HEK293 (cell line): ENCODE measurements at regions not wholly inside any gene's neighbourhood (a gene's known extent, or its start where the extent isn't known, plus 50 kb on each side); places are given as distances from the start of the nearest gene placed in this dataset.

Experiments
- CTCF ChIA-PET: fragments of 350-600 bp; formaldehyde crosslinking; extraction: SDS; loops from one replicate; lab custom pipeline; 2021; ENCODE audit warnings: antibody characterized with exemption; lab: Yijun Ruan, JAX
- POLR2A ChIA-PET: fragments of 300-600 bp; formaldehyde crosslinking; extraction: SDS; loops from one replicate; lab custom pipeline; 2020; ENCODE audit warnings: antibody characterized with exemption, inconsistent platforms; lab: Yijun Ruan, JAX
- H3K27ac ChIP-seq: fragments of 200-500 bp; sonication (Bioruptor generic); 2 replicates; pipeline ENCODE4 v1.5.1; 2014; ENCODE audit warnings: low read depth, low read length, control low read depth, inconsistent platforms; ENCODE audit errors: extremely low read depth
- H3K36me3 ChIP-seq, 2 experiments: fragments of 200-500 bp in 1 of 2; sonication (Bioruptor generic) in 1 of 2; 1 replicate in 1 of 2; 2 replicates in 1 of 2; pipeline ENCODE4 v1.5.1; 2014 to 2017; ENCODE audit warnings: inconsistent platforms in 2 of 2, low read length in 2 of 2; ENCODE audit not compliant: control insufficient read depth in 2 of 2, insufficient read depth in 1 of 2
- H3K4me1 ChIP-seq: fragments of 200-500 bp; sonication (Bioruptor generic); 2 replicates; pipeline ENCODE4 v1.5.1; 2014; ENCODE audit warnings: mild to moderate bottlenecking, low read length, inconsistent platforms; ENCODE audit not compliant: control insufficient read depth, insufficient read depth
- H3K4me3 ChIP-seq: 2 replicates; pipeline ENCODE4 v1.5.1; 2011; ENCODE audit warnings: low read depth, mild to moderate bottlenecking, control low read depth, low read length, moderate library complexity
- H3K9me3 ChIP-seq: fragments of 200-500 bp; sonication (Bioruptor generic); 2 replicates; pipeline ENCODE4 v1.5.1; 2014; ENCODE audit warnings: low read depth, low read length, inconsistent platforms; ENCODE audit not compliant: control insufficient read depth, insufficient read depth
- BCL6B ChIP-seq: fragments of 450-650 bp; formaldehyde crosslinking; IDR thresholded peaks from 2 replicates; pipeline ENCODE4 v1.5.1; 2017; ENCODE audit warnings: missing biosample characterization, missing genetic modification characterization
- KLF10 ChIP-seq: fragments of 450-650 bp; IDR thresholded peaks from 2 replicates; pipeline ENCODE4 v1.5.1; 2018; ENCODE audit warnings: missing biosample characterization, mild to moderate bottlenecking, missing genetic modification characterization
- PRDM2 ChIP-seq: fragments of 450-650 bp; formaldehyde crosslinking; IDR thresholded peaks from 2 replicates; pipeline ENCODE4 v1.5.1; 2016; ENCODE audit warnings: missing biosample characterization, missing genetic modification characterization, borderline replicate concordance
- SETDB1 ChIP-seq: IDR thresholded peaks from one replicate; pipeline ENCODE4 v1.6.1; 2017; ENCODE audit warnings: mild to moderate bottlenecking, low read length, moderate library complexity, mixed read lengths; ENCODE audit not compliant: insufficient read length
- SP3 ChIP-seq: fragments of 450-650 bp; formaldehyde crosslinking; IDR thresholded peaks from 2 replicates; pipeline ENCODE4 v1.5.1; 2016; ENCODE audit warnings: missing biosample characterization, missing genetic modification characterization
- WT1 ChIP-seq: fragments of 450-650 bp; formaldehyde crosslinking; IDR thresholded peaks from 2 replicates; pipeline ENCODE4 v1.5.1; 2016; ENCODE audit warnings: missing biosample characterization, missing genetic modification characterization
- YY2 ChIP-seq: fragments of 450-650 bp; formaldehyde crosslinking; IDR thresholded peaks from 2 replicates; pipeline ENCODE4 v1.5.1; 2016; ENCODE audit warnings: missing biosample characterization, missing genetic modification characterization
- ZBTB6 ChIP-seq: fragments of 450-650 bp; formaldehyde crosslinking; IDR thresholded peaks from 2 replicates; pipeline ENCODE4 v1.5.1; 2017; ENCODE audit warnings: missing biosample characterization, missing genetic modification characterization
- ZBTB7A ChIP-seq: fragments of 450-650 bp; formaldehyde crosslinking; IDR thresholded peaks from 2 replicates; pipeline ENCODE4 v1.5.1; 2016; ENCODE audit warnings: low read depth, missing biosample characterization, missing genetic modification characterization
- ZFP41 ChIP-seq: fragments of 450-650 bp; formaldehyde crosslinking; IDR thresholded peaks from 2 replicates; pipeline ENCODE4 v1.5.1; 2016; ENCODE audit warnings: missing biosample characterization, missing genetic modification characterization, borderline replicate concordance
- ZNF133 ChIP-seq: fragments of 450-650 bp; formaldehyde crosslinking; IDR thresholded peaks from 2 replicates; pipeline ENCODE4 v1.5.1; 2016; ENCODE audit warnings: missing biosample characterization, missing genetic modification characterization
- ZNF146 ChIP-seq: fragments of 450-650 bp; formaldehyde crosslinking; IDR thresholded peaks from 2 replicates; pipeline ENCODE4 v1.5.1; 2016; ENCODE audit warnings: missing biosample characterization, missing genetic modification characterization
- ZNF174 ChIP-seq: fragments of 450-650 bp; formaldehyde crosslinking; IDR thresholded peaks from 2 replicates; pipeline ENCODE4 v1.5.0; 2017; ENCODE audit warnings: missing biosample characterization, mild to moderate bottlenecking, missing genetic modification characterization
- ZNF239 ChIP-seq: fragments of 450-650 bp; formaldehyde crosslinking; IDR thresholded peaks from 2 replicates; pipeline ENCODE4 v1.5.1; 2016; ENCODE audit warnings: missing biosample characterization, missing genetic modification characterization
- ZNF280D ChIP-seq: fragments of 450-650 bp; formaldehyde crosslinking; IDR thresholded peaks from 2 replicates; pipeline ENCODE4 v1.5.1; 2016; ENCODE audit warnings: missing biosample characterization, missing genetic modification characterization
- ZNF423 ChIP-seq: fragments of 450-650 bp; formaldehyde crosslinking; IDR thresholded peaks from 2 replicates; pipeline ENCODE4 v1.5.1; 2016; ENCODE audit warnings: missing biosample characterization, missing genetic modification characterization
- ZNF596 ChIP-seq: fragments of 450-650 bp; IDR thresholded peaks from 2 replicates; pipeline ENCODE4 v1.5.0; 2018; ENCODE audit warnings: missing biosample characterization, mild to moderate bottlenecking, missing genetic modification characterization, moderate library complexity
- ZNF621 ChIP-seq: fragments of 450-650 bp; formaldehyde crosslinking; IDR thresholded peaks from 2 replicates; pipeline ENCODE4 v1.5.1; 2017; ENCODE audit warnings: missing biosample characterization, missing genetic modification characterization
- ZNF623 ChIP-seq: fragments of 450-650 bp; formaldehyde crosslinking; IDR thresholded peaks from 2 replicates; pipeline ENCODE4 v1.5.1; 2016; ENCODE audit warnings: missing biosample characterization, missing genetic modification characterization
- ZNF654 ChIP-seq: fragments of 450-650 bp; formaldehyde crosslinking; IDR thresholded peaks from 2 replicates; pipeline ENCODE4 v1.5.1; 2016; ENCODE audit warnings: low read depth, missing biosample characterization, missing genetic modification characterization
- ZNF658 ChIP-seq: fragments of 450-650 bp; formaldehyde crosslinking; IDR thresholded peaks from 2 replicates; pipeline ENCODE4; 2016; ENCODE audit warnings: missing biosample characterization, missing genetic modification characterization
- ZNF76 ChIP-seq: fragments of 450-650 bp; formaldehyde crosslinking; IDR thresholded peaks from 2 replicates; pipeline ENCODE4; 2016; ENCODE audit warnings: low read depth, missing biosample characterization, missing genetic modification characterization, borderline replicate concordance
- ZSCAN30 ChIP-seq: fragments of 450-650 bp; IDR thresholded peaks from 2 replicates; pipeline ENCODE4 v1.5.1; 2018; ENCODE audit warnings: missing biosample characterization, mild to moderate bottlenecking, missing genetic modification characterization, moderate library complexity

- TF ChIP-seq SP3 (tag by site-specific recombination) (no peak), YY2 (tag by site-specific recombination) (no peak), ZBTB6 (no peak), WT1 (tag by site-specific recombination) (no peak), ZNF596 (tag by site-specific recombination) (no peak), ZNF280D (tag by site-specific recombination) (no peak)
- TF ChIP-seq, all 188 proteins: peak for 0
- Histone ChIP-seq H3K9me3 (no peaks in the 10 kb centered on the region), H3K36me3 (no peaks in the 10 kb centered on the region), H3K4me1 (no peaks in the 10 kb centered on the region), H3K4me3 (no peak overlapping the region), H3K27ac (no peak overlapping the region)
- CTCF ChIA-PET, result no interaction called here
- POLR2A ChIA-PET, result no interaction called here
Observed at GRCh38 chr10:43735907-43736306, 87.2 kb upstream of the ZNF32 start.

- ChIA-PET POLR2A (no interaction called here), CTCF (no interaction called here)
- no peaks in the 10 kb centered on the region for H3K36me3 ChIP-seq
- no peak for TF ChIP-seq ZNF174 (tag by site-specific recombination)
- TF ChIP-seq BCL6B (tag by site-specific recombination), result no peak
- no peak for TF ChIP-seq ZBTB7A (tag by site-specific recombination)
- no peak for TF ChIP-seq ZNF623 (tag by site-specific recombination)
- TF ChIP-seq KLF10, result no peak
- no peak for TF ChIP-seq ZNF621 (tag by site-specific recombination)
- no peak for TF ChIP-seq ZSCAN30
- H3K9me3 ChIP-seq, result no peaks in the 10 kb centered on the region
- H3K4me3 ChIP-seq, result no peak overlapping the region
- no peaks in the 10 kb centered on the region for H3K4me1 ChIP-seq
- H3K27ac ChIP-seq, result no peak overlapping the region
Observed at GRCh38 chr10:43734716-43735115, 86.0 kb upstream of the ZNF32 start.

- H3K27ac ChIP-seq, result no peak overlapping the region
- H3K36me3 ChIP-seq, result no peaks in the 10 kb centered on the region
- POLR2A ChIA-PET, result no interaction called here
- H3K9me3 ChIP-seq, result no peaks in the 10 kb centered on the region
- CTCF ChIA-PET, result interaction anchor here (1.4 kb wide), 1 partner anchor 39 kb away, joined by 10 read pairs; no protein-coding TSS in a partner anchor
- H3K4me1 ChIP-seq, result no peaks in the 10 kb centered on the region
- H3K4me3 ChIP-seq, result no peak overlapping the region
- TF ChIP-seq ZNF239, result no peak
- TF ChIP-seq PRDM2 (tag by site-specific recombination), result no peak
- TF ChIP-seq ZNF423 (tag by site-specific recombination), result no peak
- TF ChIP-seq ZNF146 (tag by site-specific recombination), result no peak
- no peak for TF ChIP-seq SETDB1
- no peak for TF ChIP-seq ZNF654 (tag by site-specific recombination)
- TF ChIP-seq ZNF133, result no peak
- no peak for TF ChIP-seq ZNF76 (tag by site-specific recombination)
- TF ChIP-seq ZNF658 (tag by site-specific recombination), result no peak
- no peak for TF ChIP-seq ZFP41
Observed at GRCh38 chr10:43731486-43731885, 82.8 kb upstream of the ZNF32 start.
